ENCODE measurements at regions not wholly inside any gene's neighbourhood (a gene's known extent, or its start where the extent isn't known, plus 50 kb on each side); places are given as distances from the start of the nearest gene placed in this dataset.

DNA sequence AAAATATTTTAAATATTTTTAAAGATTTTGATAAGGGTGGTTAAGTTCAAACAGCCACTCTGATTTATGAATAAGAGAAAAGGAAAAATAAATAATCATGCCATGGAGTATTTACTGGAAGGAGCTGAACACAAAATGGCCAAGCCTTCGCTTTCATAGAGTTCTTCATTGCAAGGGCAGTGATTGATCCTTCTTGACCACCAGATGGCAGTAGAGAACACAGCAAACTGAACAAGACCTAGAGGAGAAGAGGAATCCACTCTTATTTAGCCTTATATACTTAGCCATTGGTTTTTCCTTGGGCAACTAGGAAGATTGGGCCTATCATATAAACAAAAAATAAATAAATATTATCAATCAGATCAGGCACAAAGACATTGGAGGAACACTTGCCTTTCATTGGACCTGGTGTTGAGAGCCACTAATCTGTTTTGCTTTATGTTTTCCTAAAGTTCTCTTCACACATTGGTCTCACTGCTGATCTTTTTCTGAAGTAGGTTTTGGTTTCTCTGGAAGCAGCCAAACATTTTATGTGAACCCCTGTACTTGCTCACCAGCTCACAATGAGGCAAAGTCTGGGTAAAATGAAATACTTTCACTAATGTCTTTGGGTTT, 58.1 kb upstream of the PARM1 start:
- H3K4me2 ChIP-seq (ENCODE audit: low read depth, low read length), result no peak overlapping the region
- H2AFZ ChIP-seq (ENCODE audit: low read length), result no peak overlapping the region
- TF ChIP-seq TGIF2 (CRISPR knock-in tag; IDR thresholded peaks at IDR 0.05) (no peak), EEA1 (CRISPR knock-in tag; IDR thresholded peaks at IDR 0.05; ENCODE audit: borderline replicate concordance) (no peak), RAD21 (CRISPR knock-in tag; IDR thresholded peaks at IDR 0.05) (0 out of 2 replicates have a peak, but pooled peaks have one; percentile 41), ZNF17 (CRISPR knock-in tag; IDR thresholded peaks at IDR 0.05) (no peak), STAG1 (CRISPR knock-in tag; IDR thresholded peaks at IDR 0.05) (peak; percentile 78), CTCF (CRISPR knock-in tag; IDR thresholded peaks at IDR 0.05) (peak; percentile 81), HNRNPUL1 (IDR thresholded peaks at IDR 0.05; ENCODE audit: low read depth, low read length) (no peak), SMC3 (IDR thresholded peaks at IDR 0.05; ENCODE audit: low read length) (peak; percentile 72), CREB3 (CRISPR knock-in tag; IDR thresholded peaks at IDR 0.05) (no peak), MIER3 (CRISPR knock-in tag; IDR thresholded peaks at IDR 0.05; ENCODE audit: borderline replicate concordance) (no peak)
- TF ChIP-seq, protein P1, sequence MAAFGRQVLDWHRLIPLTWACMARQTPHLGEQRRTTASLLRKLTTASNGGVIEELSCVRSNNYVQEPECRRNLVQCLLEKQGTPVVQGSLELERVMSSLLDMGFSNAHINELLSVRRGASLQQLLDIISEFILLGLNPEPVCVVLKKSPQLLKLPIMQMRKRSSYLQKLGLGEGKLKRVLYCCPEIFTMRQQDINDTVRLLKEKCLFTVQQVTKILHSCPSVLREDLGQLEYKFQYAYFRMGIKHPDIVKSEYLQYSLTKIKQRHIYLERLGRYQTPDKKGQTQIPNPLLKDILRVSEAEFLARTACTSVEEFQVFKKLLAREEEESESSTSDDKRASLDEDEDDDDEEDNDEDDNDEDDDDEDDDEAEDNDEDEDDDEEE (CRISPR knock-in tag; IDR thresholded peaks at IDR 0.05), result no peak
- TF ChIP-seq, protein P2, sequence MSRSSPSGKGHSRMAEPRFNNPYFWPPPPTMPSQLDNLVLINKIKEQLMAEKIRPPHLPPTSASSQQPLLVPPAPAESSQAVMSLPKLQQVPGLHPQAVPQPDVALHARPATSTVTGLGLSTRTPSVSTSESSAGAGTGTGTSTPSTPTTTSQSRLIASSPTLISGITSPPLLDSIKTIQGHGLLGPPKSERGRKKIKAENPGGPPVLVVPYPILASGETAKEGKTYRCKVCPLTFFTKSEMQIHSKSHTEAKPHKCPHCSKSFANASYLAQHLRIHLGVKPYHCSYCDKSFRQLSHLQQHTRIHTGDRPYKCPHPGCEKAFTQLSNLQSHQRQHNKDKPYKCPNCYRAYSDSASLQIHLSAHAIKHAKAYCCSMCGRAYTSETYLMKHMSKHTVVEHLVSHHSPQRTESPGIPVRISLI (CRISPR knock-in tag; IDR thresholded peaks at IDR 0.05; ENCODE audit: borderline replicate concordance), result no peak
- TF ChIP-seq, protein P3, sequence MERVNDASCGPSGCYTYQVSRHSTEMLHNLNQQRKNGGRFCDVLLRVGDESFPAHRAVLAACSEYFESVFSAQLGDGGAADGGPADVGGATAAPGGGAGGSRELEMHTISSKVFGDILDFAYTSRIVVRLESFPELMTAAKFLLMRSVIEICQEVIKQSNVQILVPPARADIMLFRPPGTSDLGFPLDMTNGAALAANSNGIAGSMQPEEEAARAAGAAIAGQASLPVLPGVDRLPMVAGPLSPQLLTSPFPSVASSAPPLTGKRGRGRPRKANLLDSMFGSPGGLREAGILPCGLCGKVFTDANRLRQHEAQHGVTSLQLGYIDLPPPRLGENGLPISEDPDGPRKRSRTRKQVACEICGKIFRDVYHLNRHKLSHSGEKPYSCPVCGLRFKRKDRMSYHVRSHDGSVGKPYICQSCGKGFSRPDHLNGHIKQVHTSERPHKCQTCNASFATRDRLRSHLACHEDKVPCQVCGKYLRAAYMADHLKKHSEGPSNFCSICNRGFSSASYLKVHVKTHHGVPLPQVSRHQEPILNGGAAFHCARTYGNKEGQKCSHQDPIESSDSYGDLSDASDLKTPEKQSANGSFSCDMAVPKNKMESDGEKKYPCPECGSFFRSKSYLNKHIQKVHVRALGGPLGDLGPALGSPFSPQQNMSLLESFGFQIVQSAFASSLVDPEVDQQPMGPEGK (CRISPR knock-in tag; IDR thresholded peaks at IDR 0.05), result no peak
- no peaks in the 10 kb centered on the region for H3K79me2 ChIP-seq (ENCODE audit: insufficient read depth, low read length)
- H3K27me3 ChIP-seq (ENCODE audit: control insufficient read depth in 1 of 2, insufficient read depth in 2 of 2, low read length in 2 of 2), result no peaks in the 10 kb centered on the region
- FAIRE-seq (peak; percentile 87), ATAC-seq (peak; percentile 85), DNase-seq (ENCODE audit: low spot score) (peak; percentile 64)
- intact Hi-C loops (cut with micrococcal nuclease; ENCODE audit: unreplicated experiment), result loop anchor here (1.0 to 10.0 kb wide), 2 partner anchors 415 to 620 kb away; no protein-coding TSS in a partner anchor
- CTCF ChIA-PET (ENCODE audit: low intra/inter-chr PET ratio, low total read pairs), result interaction anchor here (0.7 to 1.4 kb wide), 3 partner anchors 30 to 615 kb away, joined by 3 to 9 read pairs (median 3); no protein-coding TSS in a partner anchor
- H3K27ac ChIP-seq (ENCODE audit: extremely low read length, insufficient read depth, low read length), result no peak overlapping the region
- H3K9me3 ChIP-seq (ENCODE audit: low read length), result no peaks in the 10 kb centered on the region
- H3K36me3 ChIP-seq (replicated peaks in 1 of 2; ENCODE audit: control insufficient read depth in 1 of 2, insufficient read depth in 2 of 2, low read length in 2 of 2), result no peaks in the 10 kb centered on the region
- 6% methylated on average over 1 of the region's 1 CpG for WGBS (ENCODE audit: low lambda C conversion rate)
- in situ Hi-C loops (cut with HindIII; ENCODE audit: extremely low pct_ligation_motif_present, low pct_unique_long_range_greater_than_20kb), result loop anchor here (5.0 kb wide), 1 partner anchor 417 kb away; no protein-coding TSS in a partner anchor
- POLR2A ChIA-PET, result no interaction called here
- no peaks in the 10 kb centered on the region for H3K4me1 ChIP-seq (ENCODE audit: insufficient read depth, low read length)
- H3K4me3 ChIP-seq (replicated peaks in 1 of 3; ENCODE audit: insufficient read depth in 1 of 3, low read depth in 2 of 3, low read length in 3 of 3), result no peak overlapping the region
- H4K20me1 ChIP-seq (ENCODE audit: insufficient read depth, low read length), result 0 out of 2 replicates have a peak, but pooled peaks cover under 1% of the 10 kb centered on the region
- no TSS peak for BruUV-seq (replicated peaks)
- H3K9ac ChIP-seq (ENCODE audit: insufficient read depth, low read depth, low read length), result no peak overlapping the region

Measured in HepG2 (cell line).